ENCODE measurements at regions not wholly inside any gene's neighbourhood (a gene's known extent, or its start where the extent isn't known, plus 50 kb on each side); places are given as distances from the start of the nearest gene placed in this dataset.

DNA sequence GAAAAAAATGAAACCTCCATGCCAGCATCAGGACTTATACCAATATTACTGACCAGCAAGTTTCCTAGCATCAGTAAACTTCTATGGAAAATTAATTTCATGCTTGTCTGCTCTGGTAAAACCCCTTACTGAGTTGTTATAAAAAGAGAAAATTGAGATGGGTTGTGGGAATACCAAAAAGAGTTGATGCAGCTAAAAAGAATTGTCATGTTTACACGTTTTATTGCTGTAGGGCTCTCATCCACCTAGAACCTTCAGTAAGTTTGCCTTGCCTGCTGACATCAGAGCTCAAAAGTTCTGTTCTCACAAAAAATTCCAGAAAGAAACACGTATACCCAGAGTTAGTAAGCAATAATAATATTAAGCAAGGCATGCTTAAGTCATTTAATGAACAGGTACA is 641.3 kb upstream of the ZNF385D start:
- TF ChIP-seq, protein P1, sequence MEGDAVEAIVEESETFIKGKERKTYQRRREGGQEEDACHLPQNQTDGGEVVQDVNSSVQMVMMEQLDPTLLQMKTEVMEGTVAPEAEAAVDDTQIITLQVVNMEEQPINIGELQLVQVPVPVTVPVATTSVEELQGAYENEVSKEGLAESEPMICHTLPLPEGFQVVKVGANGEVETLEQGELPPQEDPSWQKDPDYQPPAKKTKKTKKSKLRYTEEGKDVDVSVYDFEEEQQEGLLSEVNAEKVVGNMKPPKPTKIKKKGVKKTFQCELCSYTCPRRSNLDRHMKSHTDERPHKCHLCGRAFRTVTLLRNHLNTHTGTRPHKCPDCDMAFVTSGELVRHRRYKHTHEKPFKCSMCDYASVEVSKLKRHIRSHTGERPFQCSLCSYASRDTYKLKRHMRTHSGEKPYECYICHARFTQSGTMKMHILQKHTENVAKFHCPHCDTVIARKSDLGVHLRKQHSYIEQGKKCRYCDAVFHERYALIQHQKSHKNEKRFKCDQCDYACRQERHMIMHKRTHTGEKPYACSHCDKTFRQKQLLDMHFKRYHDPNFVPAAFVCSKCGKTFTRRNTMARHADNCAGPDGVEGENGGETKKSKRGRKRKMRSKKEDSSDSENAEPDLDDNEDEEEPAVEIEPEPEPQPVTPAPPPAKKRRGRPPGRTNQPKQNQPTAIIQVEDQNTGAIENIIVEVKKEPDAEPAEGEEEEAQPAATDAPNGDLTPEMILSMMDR (IDR thresholded peaks at IDR 0.05), result no peak
- TF ChIP-seq POLR2A (IDR thresholded peaks at IDR 0.05) (no peak), POLR2AphosphoS5 (IDR thresholded peaks at IDR 0.05) (no peak)
